NT2/D1 (cell line): ENCODE measurements at regions not wholly inside any gene's neighbourhood (a gene's known extent, or its start where the extent isn't known, plus 50 kb on each side); places are given as distances from the start of the nearest gene placed in this dataset.

ENCODE experiments used
- YY1 ChIP-seq: IDR thresholded peaks from 2 replicates; pipeline ENCODE4 v1.6.1; 2011; ENCODE audit not compliant: insufficient read length, insufficient read depth
- ZNF274 ChIP-seq: IDR thresholded peaks from 2 replicates; pipeline ENCODE4 v1.6.1; 2011; ENCODE audit warnings: mild to moderate bottlenecking, low read depth, low read length

GRCh38 chr7:125563964-125564529 is 634.4 kb upstream of the POT1 start:
- TF ChIP-seq YY1 (no peak), ZNF274 (no peak)
